GM13977 (cell line): ENCODE measurements at regions not wholly inside any gene's neighbourhood (a gene's known extent, or its start where the extent isn't known, plus 50 kb on each side); places are given as distances from the start of the nearest gene placed in this dataset.

Experiments used
- DNase-seq: peaks from one replicate; pipeline ENCODE4 v3.0.0; 2012; ENCODE audit warnings: low spot score
- in situ Hi-C: fragments of 300-500 bp; cut with MboI; formaldehyde crosslinking; loops from one replicate; pipeline ENCODE4 v1.12.0; 2022; ENCODE audit warnings: low sequenced_read_pairs, low pct_unique_long_range_greater_than_20kb, mixed read lengths, inconsistent platforms; ENCODE audit not compliant: unreplicated experiment
- TF ChIP-seq, protein P1 (sequence below): IDR thresholded peaks from 2 replicates; pipeline ENCODE4 v1.5.1; 2012; ENCODE audit warnings: mild to moderate bottlenecking, control low read depth; ENCODE audit not compliant: insufficient read depth; ENCODE audit errors: extremely low read depth, missing control alignments

DNA sequence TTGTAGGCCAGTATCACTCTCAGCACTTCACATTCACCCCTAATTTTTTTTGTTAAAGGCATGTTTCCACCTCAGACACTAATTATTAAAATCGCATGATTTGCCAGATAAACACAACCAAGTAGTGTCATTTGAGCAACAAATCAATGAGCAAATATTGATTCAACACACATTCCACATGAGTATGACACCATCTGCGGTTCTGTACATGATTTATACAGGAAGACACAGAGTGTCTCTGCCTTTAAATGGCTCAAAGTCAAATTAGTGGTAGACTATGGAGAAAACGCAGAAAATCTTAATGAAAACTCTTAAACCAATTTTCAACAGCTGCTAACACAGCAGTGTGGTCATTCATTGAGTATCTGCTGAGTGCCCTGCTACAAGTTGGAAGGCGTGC is 300.2 kb downstream of the SOX4 start:
- in situ Hi-C loops = no loop called here
- no peak for DNase-seq
- TF ChIP-seq, protein P1, sequence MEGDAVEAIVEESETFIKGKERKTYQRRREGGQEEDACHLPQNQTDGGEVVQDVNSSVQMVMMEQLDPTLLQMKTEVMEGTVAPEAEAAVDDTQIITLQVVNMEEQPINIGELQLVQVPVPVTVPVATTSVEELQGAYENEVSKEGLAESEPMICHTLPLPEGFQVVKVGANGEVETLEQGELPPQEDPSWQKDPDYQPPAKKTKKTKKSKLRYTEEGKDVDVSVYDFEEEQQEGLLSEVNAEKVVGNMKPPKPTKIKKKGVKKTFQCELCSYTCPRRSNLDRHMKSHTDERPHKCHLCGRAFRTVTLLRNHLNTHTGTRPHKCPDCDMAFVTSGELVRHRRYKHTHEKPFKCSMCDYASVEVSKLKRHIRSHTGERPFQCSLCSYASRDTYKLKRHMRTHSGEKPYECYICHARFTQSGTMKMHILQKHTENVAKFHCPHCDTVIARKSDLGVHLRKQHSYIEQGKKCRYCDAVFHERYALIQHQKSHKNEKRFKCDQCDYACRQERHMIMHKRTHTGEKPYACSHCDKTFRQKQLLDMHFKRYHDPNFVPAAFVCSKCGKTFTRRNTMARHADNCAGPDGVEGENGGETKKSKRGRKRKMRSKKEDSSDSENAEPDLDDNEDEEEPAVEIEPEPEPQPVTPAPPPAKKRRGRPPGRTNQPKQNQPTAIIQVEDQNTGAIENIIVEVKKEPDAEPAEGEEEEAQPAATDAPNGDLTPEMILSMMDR = no peak

DNA sequence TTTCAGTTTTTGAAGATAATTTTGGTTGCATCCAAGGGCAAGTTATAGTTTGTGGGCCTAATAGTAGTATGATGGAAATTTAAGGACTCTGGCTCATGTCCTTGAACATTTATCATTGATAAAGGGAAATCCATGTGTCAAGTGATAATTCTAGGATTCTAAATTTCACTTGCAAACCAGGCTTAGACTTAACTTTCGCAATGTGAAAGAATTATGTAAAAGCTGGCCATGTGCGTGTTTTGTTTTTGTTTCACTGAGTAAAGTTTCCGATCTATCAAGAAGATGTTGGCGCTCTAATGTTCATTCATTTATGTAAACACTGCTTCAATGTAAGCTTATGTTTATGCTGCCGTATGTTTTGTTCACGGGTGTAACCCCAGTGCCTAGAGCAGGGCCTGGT is 302.0 kb downstream of the SOX4 start:
- DNase-seq = no peak
- in situ Hi-C loops = no loop called here
- TF ChIP-seq, protein P1 = no peak

DNA sequence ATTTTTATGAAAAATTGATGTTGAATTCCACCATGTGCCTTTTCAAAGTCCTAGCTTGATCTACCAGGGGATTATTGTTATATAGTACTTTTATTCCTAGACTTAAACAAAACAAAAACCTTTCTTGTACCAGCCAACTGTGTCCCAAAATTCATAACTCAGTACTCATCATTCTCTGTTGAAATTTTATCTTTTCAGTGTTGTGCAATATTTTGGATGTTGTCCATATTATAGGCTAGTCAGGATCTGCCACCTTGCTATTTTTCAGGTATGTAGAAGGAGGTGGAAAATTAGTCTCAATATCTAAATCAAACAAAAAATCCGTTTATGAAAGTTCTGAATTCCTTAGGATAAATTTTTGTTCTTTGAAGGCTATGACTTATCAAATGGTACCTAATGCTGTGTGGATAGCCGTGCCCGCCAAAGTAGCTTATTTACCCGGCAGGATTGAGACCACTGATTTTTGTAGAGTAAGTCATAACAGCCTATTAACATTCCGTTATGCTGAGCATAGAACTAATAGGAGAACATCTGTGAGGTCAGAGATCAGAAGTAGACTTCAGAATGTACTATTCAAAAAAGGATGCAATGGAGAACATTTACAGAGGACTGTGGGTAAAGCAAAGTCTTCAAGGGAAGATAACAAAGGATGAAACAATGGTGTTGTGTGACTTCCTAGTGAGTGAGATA is 304.7 kb downstream of the SOX4 start:
- in situ Hi-C loops = no loop called here
- TF ChIP-seq, protein P1 = no peak
- no peak for DNase-seq

DNA sequence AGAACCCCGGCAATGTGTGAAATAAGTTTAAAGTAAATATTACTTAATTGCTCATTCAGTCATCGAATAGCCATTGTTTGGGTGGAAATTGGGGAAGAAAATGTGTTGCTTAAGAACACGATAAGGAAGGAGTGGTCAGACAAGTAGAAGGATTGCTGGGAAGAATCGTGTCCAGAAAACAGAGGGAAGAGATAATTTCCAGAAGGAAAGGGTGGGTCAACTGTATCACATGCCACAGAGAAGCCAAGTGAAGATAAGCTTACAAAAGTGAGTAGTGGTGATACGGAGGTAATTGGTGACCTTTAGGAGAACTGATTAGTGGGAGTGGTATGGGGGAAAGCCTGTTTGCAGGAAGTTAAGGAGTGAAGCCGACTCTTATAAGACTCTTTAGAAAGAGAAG is 306.2 kb downstream of the SOX4 start:
- TF ChIP-seq, protein P1 = no peak
- no peak for DNase-seq
- in situ Hi-C loops = no loop called here

DNA sequence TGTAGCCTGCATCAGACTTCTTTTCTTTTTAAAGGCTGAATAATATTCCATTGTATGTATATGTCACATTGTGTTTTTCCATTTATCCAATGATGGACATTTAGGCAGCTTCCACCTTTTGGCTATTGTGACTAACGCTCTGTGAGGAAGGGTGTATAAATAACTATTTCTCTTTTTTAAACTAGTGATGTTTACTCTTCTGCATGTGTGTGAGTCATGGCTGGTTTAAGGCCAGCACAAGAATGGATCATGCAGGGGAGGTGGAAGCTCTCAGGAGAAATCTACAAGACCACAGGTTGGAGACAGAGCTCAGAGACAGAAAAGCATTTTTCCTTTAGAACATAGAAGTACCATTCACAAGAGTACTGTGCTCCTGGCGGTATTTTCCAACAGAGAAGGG is 307.2 kb downstream of the SOX4 start:
- DNase-seq = no peak
- in situ Hi-C loops = no loop called here

DNA sequence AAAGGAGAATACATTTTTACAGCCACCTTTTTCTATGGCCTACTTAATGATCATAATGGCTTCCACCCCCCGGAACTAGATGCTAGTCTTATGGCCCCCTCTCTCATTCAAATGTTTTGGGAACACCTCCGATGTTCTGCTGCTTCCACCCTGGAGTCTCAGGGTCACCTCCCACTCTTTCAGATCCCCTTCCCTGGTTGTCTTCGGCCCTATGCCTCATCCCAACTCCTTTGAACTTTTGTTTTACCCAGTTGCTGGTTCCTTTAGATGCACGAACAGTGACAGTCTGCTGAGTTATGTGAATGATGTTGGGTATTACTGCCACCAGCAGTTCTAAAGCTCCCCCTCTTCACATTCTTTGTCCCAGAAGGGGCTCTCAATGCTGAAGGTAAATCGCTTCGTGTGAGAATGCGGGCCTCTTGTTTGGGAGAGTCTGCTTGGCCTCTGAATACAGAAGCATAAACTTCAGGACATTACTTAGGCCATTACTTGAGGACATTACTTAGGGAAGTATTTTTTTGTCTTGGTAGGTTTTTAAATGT is 309.1 kb downstream of the SOX4 start:
- in situ Hi-C loops = no loop called here
- TF ChIP-seq, protein P1 = no peak
- no peak for DNase-seq

More for the DNA sequence above, 307.2 kb downstream of the SOX4 start:
- TF ChIP-seq, protein P1 = no peak
